ENCODE measurements at regions not wholly inside any gene's neighbourhood (a gene's known extent, or its start where the extent isn't known, plus 50 kb on each side); places are given as distances from the start of the nearest gene placed in this dataset.

DNA sequence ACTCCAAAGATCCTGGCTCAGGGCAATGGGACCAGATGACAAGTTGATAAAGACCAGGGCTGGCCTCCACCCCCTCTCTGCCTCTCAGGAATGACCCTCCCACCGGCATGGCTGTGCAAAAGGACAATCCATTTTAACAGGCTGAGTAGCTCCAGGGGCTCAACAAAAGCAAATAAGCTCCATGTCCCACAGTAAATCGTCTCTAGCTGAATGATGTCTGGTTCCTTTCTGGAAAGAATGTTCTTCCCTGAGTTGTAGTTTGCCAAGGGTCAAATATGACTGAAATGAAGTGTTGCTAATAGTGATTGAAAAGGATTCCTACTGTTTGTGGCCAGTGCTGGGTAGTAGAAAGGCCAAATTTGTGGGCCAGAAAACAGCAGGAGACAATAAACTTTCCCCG is 434.4 kb upstream of the ETAA1 start:
- TF ChIP-seq, protein P1, sequence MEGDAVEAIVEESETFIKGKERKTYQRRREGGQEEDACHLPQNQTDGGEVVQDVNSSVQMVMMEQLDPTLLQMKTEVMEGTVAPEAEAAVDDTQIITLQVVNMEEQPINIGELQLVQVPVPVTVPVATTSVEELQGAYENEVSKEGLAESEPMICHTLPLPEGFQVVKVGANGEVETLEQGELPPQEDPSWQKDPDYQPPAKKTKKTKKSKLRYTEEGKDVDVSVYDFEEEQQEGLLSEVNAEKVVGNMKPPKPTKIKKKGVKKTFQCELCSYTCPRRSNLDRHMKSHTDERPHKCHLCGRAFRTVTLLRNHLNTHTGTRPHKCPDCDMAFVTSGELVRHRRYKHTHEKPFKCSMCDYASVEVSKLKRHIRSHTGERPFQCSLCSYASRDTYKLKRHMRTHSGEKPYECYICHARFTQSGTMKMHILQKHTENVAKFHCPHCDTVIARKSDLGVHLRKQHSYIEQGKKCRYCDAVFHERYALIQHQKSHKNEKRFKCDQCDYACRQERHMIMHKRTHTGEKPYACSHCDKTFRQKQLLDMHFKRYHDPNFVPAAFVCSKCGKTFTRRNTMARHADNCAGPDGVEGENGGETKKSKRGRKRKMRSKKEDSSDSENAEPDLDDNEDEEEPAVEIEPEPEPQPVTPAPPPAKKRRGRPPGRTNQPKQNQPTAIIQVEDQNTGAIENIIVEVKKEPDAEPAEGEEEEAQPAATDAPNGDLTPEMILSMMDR (IDR thresholded peaks at IDR 0.05; ENCODE audit: extremely low read depth in 1 of 2, insufficient read depth in 1 of 2, low read depth in 1 of 2, low read length in 2 of 2) = no peak
- TF ChIP-seq POLR2A (IDR thresholded peaks at IDR 0.05; ENCODE audit: low read depth, low read length) (no peak), MYC (IDR thresholded peaks at IDR 0.05; ENCODE audit: low read depth, low read length) (no peak), JUN (IDR thresholded peaks at IDR 0.05; ENCODE audit: borderline replicate concordance, insufficient read depth, insufficient read length, low read depth) (no peak), POLR2AphosphoS5 (IDR thresholded peaks at IDR 0.05; ENCODE audit: insufficient read depth, low read depth, low read length) (no peak), EZH2 (IDR thresholded peaks at IDR 0.05; ENCODE audit: borderline replicate concordance, low read depth, low read length, severe bottlenecking) (no peak), FOS (IDR thresholded peaks at IDR 0.05; ENCODE audit: borderline replicate concordance, insufficient read depth, low read length) (no peak)
- TF ChIP-seq, protein P2, sequence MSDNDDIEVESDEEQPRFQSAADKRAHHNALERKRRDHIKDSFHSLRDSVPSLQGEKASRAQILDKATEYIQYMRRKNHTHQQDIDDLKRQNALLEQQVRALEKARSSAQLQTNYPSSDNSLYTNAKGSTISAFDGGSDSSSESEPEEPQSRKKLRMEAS (IDR thresholded peaks at IDR 0.05; ENCODE audit: insufficient read depth, insufficient read length) = no peak

Measured in endothelial cell of umbilical vein (primary cell).